ENCODE measurements at regions not wholly inside any gene's neighbourhood (a gene's known extent, or its start where the extent isn't known, plus 50 kb on each side); places are given as distances from the start of the nearest gene placed in this dataset.

DNA sequence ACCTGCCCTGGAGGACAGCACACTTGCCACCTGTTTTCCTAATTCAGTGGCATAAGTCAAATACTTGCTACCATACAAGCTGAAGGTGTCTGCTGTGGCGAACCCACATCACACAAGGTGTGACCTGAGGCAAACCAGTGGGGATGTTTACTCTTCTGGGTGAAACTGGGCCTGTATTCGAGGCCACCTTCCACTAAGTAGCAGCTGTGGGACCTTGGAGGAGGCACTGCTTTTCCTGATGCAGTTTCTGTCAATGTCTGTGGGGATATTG is 927.4 kb downstream of the BRD1 start:
- 44 to 79% (median 64%) methylated on average over 2 of the region's 2 CpGs for WGBS, 5 donors
- no peak for DNase-seq

DNA sequence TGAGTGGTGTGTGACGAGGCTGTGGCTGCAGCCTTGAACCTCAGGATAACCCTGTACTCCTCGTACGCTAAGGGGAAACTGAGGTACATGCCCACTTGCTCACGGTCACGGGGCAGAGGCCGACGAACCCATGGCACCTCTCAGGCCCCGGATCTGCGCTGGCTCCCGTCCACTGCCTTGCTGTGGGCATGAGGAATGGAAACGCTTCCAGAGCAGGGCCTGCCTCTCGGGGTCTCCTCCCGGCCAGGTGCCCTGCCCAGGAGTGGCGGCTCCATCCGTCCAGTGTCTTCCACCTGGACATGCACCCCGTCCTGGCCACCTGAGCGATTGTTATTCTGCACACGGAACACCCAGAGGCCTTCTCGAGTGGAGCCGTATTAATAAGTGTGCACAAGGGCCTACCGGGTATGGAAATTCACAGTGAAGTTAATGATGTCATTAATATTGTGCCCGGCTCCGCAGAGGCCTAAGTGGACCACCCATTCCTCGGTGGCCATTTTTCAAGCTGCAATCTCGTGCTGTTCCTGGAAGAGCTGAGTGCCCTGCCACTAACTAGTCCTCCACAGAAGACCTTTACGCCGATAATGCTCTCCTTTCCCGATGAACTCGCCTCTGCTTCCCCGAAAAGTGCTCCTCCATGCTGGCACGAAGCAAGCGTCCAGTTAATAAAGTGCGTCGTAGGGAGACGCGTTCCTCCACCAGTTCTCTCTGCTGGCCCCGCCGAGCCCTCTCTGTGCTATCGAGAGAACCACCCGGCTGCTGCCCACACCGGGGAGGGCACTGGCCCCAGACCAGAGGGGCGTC is 927.9 kb downstream of the BRD1 start:
- TF ChIP-seq POLR2AphosphoS5 (IDR thresholded peaks at IDR 0.05) (no peak), POLR2A (IDR thresholded peaks at IDR 0.05) (no peak)
- TF ChIP-seq, protein P1, sequence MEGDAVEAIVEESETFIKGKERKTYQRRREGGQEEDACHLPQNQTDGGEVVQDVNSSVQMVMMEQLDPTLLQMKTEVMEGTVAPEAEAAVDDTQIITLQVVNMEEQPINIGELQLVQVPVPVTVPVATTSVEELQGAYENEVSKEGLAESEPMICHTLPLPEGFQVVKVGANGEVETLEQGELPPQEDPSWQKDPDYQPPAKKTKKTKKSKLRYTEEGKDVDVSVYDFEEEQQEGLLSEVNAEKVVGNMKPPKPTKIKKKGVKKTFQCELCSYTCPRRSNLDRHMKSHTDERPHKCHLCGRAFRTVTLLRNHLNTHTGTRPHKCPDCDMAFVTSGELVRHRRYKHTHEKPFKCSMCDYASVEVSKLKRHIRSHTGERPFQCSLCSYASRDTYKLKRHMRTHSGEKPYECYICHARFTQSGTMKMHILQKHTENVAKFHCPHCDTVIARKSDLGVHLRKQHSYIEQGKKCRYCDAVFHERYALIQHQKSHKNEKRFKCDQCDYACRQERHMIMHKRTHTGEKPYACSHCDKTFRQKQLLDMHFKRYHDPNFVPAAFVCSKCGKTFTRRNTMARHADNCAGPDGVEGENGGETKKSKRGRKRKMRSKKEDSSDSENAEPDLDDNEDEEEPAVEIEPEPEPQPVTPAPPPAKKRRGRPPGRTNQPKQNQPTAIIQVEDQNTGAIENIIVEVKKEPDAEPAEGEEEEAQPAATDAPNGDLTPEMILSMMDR (IDR thresholded peaks at IDR 0.05 in 8 of 11, conservative IDR thresholded peaks at IDR 0.05 in 3 of 11) = no peak
- no peak overlapping the region for H3K27ac ChIP-seq
- WGBS, 5 donors = 82 to 88% (median 86%) methylated on average over 37 to 42 of the region's 42 CpGs
- no peaks in the 10 kb centered on the region for H3K4me1 ChIP-seq
- H3K27me3 ChIP-seq (replicated peaks in 1 of 7) = peaks cover 0 to 13% (median 0%) of the 10 kb centered on the region in 7 donors
- H3K9me3 ChIP-seq = no peaks in the 10 kb centered on the region
- H3K36me3 ChIP-seq = no peaks in the 10 kb centered on the region
- intact Hi-C loops (cut with DNase I; ENCODE audit: low total_unique reads) = no loop called here
- DNase-seq = peak; percentile 64
- no peak overlapping the region for H3K4me3 ChIP-seq

More for the DNA sequence above, 927.4 kb downstream of the BRD1 start:
- Histone ChIP-seq H3K4me1 (no peaks in the 10 kb centered on the region), H3K36me3 (no peaks in the 10 kb centered on the region), H3K27ac (no peak overlapping the region), H3K9me3 (no peaks in the 10 kb centered on the region), H3K4me3 (no peak overlapping the region), H3K27me3 (replicated peaks in 1 of 7) (peaks cover 0 to 11% (median 0%) of the 10 kb centered on the region in 7 donors)
- TF ChIP-seq, protein P1 (IDR thresholded peaks at IDR 0.05 in 8 of 11, conservative IDR thresholded peaks at IDR 0.05 in 3 of 11) = no peak
- TF ChIP-seq POLR2AphosphoS5 (IDR thresholded peaks at IDR 0.05) = no peak
- intact Hi-C loops (cut with DNase I; ENCODE audit: low total_unique reads) = no loop called here

DNA sequence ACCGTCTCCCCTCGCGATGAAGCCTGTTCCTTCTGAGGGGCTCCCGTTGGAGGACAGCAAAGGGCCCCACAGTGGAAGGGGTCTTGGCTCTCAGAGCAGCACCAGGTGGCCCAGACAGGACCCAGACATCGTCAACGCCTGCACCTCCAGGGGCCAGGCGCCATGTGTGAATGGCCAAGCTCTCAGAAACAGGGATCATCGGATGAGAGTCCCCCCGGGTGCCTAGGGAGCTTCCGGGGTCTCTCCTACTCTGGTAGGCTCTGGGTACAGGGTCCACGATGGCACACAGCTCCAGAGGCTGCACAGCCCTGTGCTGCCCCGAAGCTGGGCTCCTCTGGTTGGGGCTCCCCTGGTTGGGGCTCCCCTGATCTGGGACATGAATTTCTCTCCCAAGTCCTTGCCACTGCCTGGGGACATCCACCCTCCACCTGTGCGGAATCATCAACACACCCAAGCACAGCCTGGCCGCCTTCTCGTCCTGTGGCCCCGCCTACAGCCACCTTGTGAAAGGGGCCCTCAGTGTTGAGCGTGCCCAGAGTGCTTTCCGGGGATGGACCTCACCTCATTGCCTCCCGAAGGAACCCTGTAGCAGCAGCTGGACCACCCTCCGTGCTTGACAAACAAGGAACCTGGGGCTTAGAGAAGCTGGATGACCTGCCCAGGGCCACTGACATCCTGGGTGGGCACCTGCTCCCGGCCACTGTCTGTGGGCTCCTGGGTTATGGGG is 929.0 kb downstream of the BRD1 start:
- no peak for TF ChIP-seq POLR2A (IDR thresholded peaks at IDR 0.05)
- TF ChIP-seq POLR2AphosphoS5 (IDR thresholded peaks at IDR 0.05) = no peak
- TF ChIP-seq, protein P1 (IDR thresholded peaks at IDR 0.05 in 8 of 11, conservative IDR thresholded peaks at IDR 0.05 in 3 of 11) = no peak
- peaks cover 0 to 23% (median 0%) of the 10 kb centered on the region in 7 donors for H3K27me3 ChIP-seq (replicated peaks in 1 of 7)
- H3K4me1 ChIP-seq = no peaks in the 10 kb centered on the region
- no peaks in the 10 kb centered on the region for H3K9me3 ChIP-seq
- H3K36me3 ChIP-seq = no peaks in the 10 kb centered on the region
- WGBS, 5 donors = 80 to 89% (median 84%) methylated on average over 11 to 21 of the region's 21 CpGs
- intact Hi-C loops (cut with DNase I; ENCODE audit: low total_unique reads) = no loop called here
- no peak overlapping the region for H3K4me3 ChIP-seq
- DNase-seq = peak; percentile 39
- no peak overlapping the region for H3K27ac ChIP-seq

DNA sequence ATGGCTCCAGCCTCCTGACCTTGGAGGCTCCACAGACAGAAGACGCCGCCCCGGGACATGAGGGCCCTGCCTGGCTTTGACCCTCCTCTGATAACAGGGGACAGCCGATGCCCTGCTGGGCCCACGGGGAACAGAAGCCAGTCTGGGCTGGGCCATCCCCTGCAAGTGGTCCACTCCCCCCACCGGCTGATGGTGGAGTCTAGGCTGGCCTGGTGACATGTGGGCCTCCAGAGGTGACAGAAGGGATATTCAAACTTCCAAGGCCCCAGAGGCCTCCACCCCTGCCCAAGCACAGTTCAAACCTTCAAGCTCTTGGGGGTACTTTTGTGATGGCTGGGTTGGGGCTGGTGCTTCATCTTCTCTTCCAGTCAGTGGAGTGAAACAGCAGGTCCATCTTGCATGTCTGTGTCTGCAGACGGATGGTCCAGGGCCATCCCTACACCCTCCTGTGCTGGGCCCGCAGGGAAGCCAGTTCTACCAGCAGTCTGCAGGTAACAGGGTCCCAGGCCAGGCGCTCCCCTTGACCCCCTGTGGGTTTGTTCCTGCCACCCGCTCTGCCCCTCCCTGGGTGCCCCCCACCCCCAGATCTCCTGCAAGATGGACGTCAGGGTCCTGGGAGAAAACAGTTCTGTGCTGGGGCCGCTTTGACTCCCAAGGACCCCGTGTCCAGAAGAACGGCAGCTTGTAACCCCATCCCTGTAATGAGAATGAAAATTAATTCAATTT is 929.9 kb downstream of the BRD1 start:
- TF ChIP-seq, protein P1 (IDR thresholded peaks at IDR 0.05 in 8 of 11, conservative IDR thresholded peaks at IDR 0.05 in 3 of 11) = no peak
- TF ChIP-seq POLR2AphosphoS5 (IDR thresholded peaks at IDR 0.05) (no peak), POLR2A (IDR thresholded peaks at IDR 0.05) (no peak)
- peaks cover 0 to 25% (median 0%) of the 10 kb centered on the region in 7 donors for H3K27me3 ChIP-seq (replicated peaks in 1 of 7)
- 76 to 86% (median 80%) methylated on average over 8 to 14 of the region's 14 CpGs for WGBS, 5 donors
- no peak overlapping the region for H3K27ac ChIP-seq
- peak; percentile 63 for DNase-seq
- no peaks in the 10 kb centered on the region for H3K9me3 ChIP-seq
- no peaks in the 10 kb centered on the region for H3K4me1 ChIP-seq
- intact Hi-C loops (cut with DNase I; ENCODE audit: low total_unique reads) = no loop called here
- H3K36me3 ChIP-seq = no peaks in the 10 kb centered on the region
- no peak overlapping the region for H3K4me3 ChIP-seq

Data from spleen (tissue), 11 donors.